Uterus (tissue), 2 donors: ENCODE measurements at regions not wholly inside any gene's neighbourhood (a gene's known extent, or its start where the extent isn't known, plus 50 kb on each side); places are given as distances from the start of the nearest gene placed in this dataset.

Source experiments
- POLR2A ChIP-seq, 2 donors: fragments of 450-650 bp; IDR thresholded peaks; one replicate each; pipeline ENCODE4 v1.6.1; 2016; ENCODE audit warnings: antibody characterized with exemption in 2 of 2, mild to moderate bottlenecking in 1 of 2, moderate library complexity in 1 of 2
- TF ChIP-seq, protein P1 (sequence below), 4 experiments: fragments of 200-600 bp in 2 of 4; fragments of 450-650 bp in 2 of 4; sonication (generic) in 2 of 4; IDR thresholded peaks; one replicate each; pipeline ENCODE4 v1.5.1; 2016 to 2019; ENCODE audit warnings: antibody characterized with exemption in 4 of 4, mild to moderate bottlenecking in 2 of 4, moderate library complexity in 1 of 4

- TF ChIP-seq, protein P1, sequence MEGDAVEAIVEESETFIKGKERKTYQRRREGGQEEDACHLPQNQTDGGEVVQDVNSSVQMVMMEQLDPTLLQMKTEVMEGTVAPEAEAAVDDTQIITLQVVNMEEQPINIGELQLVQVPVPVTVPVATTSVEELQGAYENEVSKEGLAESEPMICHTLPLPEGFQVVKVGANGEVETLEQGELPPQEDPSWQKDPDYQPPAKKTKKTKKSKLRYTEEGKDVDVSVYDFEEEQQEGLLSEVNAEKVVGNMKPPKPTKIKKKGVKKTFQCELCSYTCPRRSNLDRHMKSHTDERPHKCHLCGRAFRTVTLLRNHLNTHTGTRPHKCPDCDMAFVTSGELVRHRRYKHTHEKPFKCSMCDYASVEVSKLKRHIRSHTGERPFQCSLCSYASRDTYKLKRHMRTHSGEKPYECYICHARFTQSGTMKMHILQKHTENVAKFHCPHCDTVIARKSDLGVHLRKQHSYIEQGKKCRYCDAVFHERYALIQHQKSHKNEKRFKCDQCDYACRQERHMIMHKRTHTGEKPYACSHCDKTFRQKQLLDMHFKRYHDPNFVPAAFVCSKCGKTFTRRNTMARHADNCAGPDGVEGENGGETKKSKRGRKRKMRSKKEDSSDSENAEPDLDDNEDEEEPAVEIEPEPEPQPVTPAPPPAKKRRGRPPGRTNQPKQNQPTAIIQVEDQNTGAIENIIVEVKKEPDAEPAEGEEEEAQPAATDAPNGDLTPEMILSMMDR (IDR thresholded peaks at IDR 0.05) = no peak
- no peak for TF ChIP-seq POLR2A (IDR thresholded peaks at IDR 0.05)
These were observed 379.1 kb downstream of the RAPGEF2 start for GRCh38 chr4:159481936-159482335.
